Left ventricle myocardium inferior (tissue), 1 donor: ENCODE measurements at regions not wholly inside any gene's neighbourhood (a gene's known extent, or its start where the extent isn't known, plus 50 kb on each side); places are given as distances from the start of the nearest gene placed in this dataset.

Experiments used
- DNase-seq: peaks from one replicate; pipeline ENCODE4 v3.0.0-alpha.2; 2020
- H3K27ac ChIP-seq: fragments of 200-600 bp; replicated peaks from 2 replicates; pipeline ENCODE4 v1.8.0; 2021
- H3K27me3 ChIP-seq: fragments of 200-600 bp; 2 replicates; pipeline ENCODE4 v1.8.0; 2021; ENCODE audit warnings: low read depth
- H3K36me3 ChIP-seq: fragments of 200-600 bp; 2 replicates; pipeline ENCODE4 v1.8.0; 2021
- H3K4me1 ChIP-seq: fragments of 200-600 bp; 2 replicates; pipeline ENCODE4 v1.8.0; 2021
- H3K4me3 ChIP-seq: fragments of 200-600 bp; 2 replicates; pipeline ENCODE4 v1.8.0; 2021; ENCODE audit warnings: mild to moderate bottlenecking, moderate library complexity
- H3K9me3 ChIP-seq: fragments of 200-600 bp; replicated peaks from 2 replicates; pipeline ENCODE4 v1.8.0; 2021
- CTCF ChIP-seq: fragments of 200-600 bp; IDR thresholded peaks from 2 replicates; pipeline ENCODE4 v1.8.0; 2021; ENCODE audit warnings: antibody characterized with exemption, mild to moderate bottlenecking, borderline replicate concordance
- intact Hi-C: fragments of 100-400 bp; cut with micrococcal nuclease; formaldehyde crosslinking; loops from one replicate; pipeline ENCODE4 v1.11.0; 2022
- donor health status: DM: no; HTN: yes; CAD: no; lungs with severe emphysema.

- H3K27me3 ChIP-seq, result no peaks in the 10 kb centered on the region
- H3K9me3 ChIP-seq, result no peaks in the 10 kb centered on the region
- no peak for TF ChIP-seq CTCF
- H3K36me3 ChIP-seq, result no peaks in the 10 kb centered on the region
- no peaks in the 10 kb centered on the region for H3K4me1 ChIP-seq
- no peak overlapping the region for H3K27ac ChIP-seq
- DNase-seq, result no peak
- no peak overlapping the region for H3K4me3 ChIP-seq
- intact Hi-C loops, result loop anchor here (10.0 kb wide), 1 partner anchor 156 kb away; no protein-coding TSS in a partner anchor
Observed at GRCh38 chr18:53861185-53861584, 363.3 kb downstream of the MBD2 start.

- Histone ChIP-seq H3K36me3 (no peaks in the 10 kb centered on the region), H3K4me1 (no peaks in the 10 kb centered on the region), H3K27ac (no peak overlapping the region), H3K27me3 (no peaks in the 10 kb centered on the region), H3K4me3 (no peak overlapping the region), H3K9me3 (no peaks in the 10 kb centered on the region)
- TF ChIP-seq CTCF, result no peak
- intact Hi-C loops, result loop anchor here (10.0 kb wide), 1 partner anchor 155 kb away; no protein-coding TSS in a partner anchor
- DNase-seq, result no peak
Observed at GRCh38 chr18:53859764-53860163, 364.7 kb downstream of the MBD2 start.

- H3K27me3 ChIP-seq, result no peaks in the 10 kb centered on the region
- H3K36me3 ChIP-seq, result no peaks in the 10 kb centered on the region
- no peak overlapping the region for H3K4me3 ChIP-seq
- no peaks in the 10 kb centered on the region for H3K4me1 ChIP-seq
- H3K9me3 ChIP-seq, result peaks cover 19% of the 10 kb centered on the region
- intact Hi-C loops, result no loop called here
- no peak overlapping the region for H3K27ac ChIP-seq
- no peak for DNase-seq
- TF ChIP-seq CTCF, result no peak
Observed at GRCh38 chr18:53850902-53851301, 373.6 kb downstream of the MBD2 start.

GRCh38 chr18:53843763-53844162 lies 380.7 kb downstream of the MBD2 start:
- DNase-seq, result no peak
- Histone ChIP-seq H3K4me3 (no peak overlapping the region), H3K27ac (no peak overlapping the region), H3K9me3 (peaks cover 19% of the 10 kb centered on the region), H3K4me1 (no peaks in the 10 kb centered on the region), H3K27me3 (no peaks in the 10 kb centered on the region), H3K36me3 (no peaks in the 10 kb centered on the region)
- intact Hi-C loops, result no loop called here
- TF ChIP-seq CTCF, result no peak

GRCh38 chr18:53843113-53843760 lies 381.2 kb downstream of the MBD2 start:
- no peaks in the 10 kb centered on the region for H3K4me1 ChIP-seq
- no peak for DNase-seq
- no peaks in the 10 kb centered on the region for H3K36me3 ChIP-seq
- H3K4me3 ChIP-seq, result no peak overlapping the region
- TF ChIP-seq CTCF, result no peak
- no peak overlapping the region for H3K27ac ChIP-seq
- intact Hi-C loops, result no loop called here
- peaks cover 19% of the 10 kb centered on the region for H3K9me3 ChIP-seq
- H3K27me3 ChIP-seq, result no peaks in the 10 kb centered on the region
